PFSK-1 (cell line): ENCODE measurements at regions not wholly inside any gene's neighbourhood (a gene's known extent, or its start where the extent isn't known, plus 50 kb on each side); places are given as distances from the start of the nearest gene placed in this dataset.

Experiments used
- POLR2AphosphoS5 ChIP-seq: IDR thresholded peaks from 2 replicates; pipeline ENCODE4 v1.6.1; 2012; ENCODE audit warnings: low read depth, mild to moderate bottlenecking, control low read depth, low read length, moderate library complexity
- SIN3A ChIP-seq: IDR thresholded peaks from 2 replicates; pipeline ENCODE4 v1.6.1; 2012; ENCODE audit warnings: mild to moderate bottlenecking, low read length, moderate library complexity, borderline replicate concordance; ENCODE audit not compliant: insufficient read depth
- TAF1 ChIP-seq: IDR thresholded peaks from 2 replicates; pipeline ENCODE4 v1.6.1; 2012; ENCODE audit warnings: low read length, control low read depth, borderline replicate concordance; ENCODE audit not compliant: insufficient read depth
- TF ChIP-seq, protein P1 (sequence below), 2 experiments: IDR thresholded peaks; 2 replicates each; pipeline versions ENCODE4 v1.6.1 to v1.8.0; 2011 to 2012; ENCODE audit warnings: low read depth in 2 of 2, low read length in 2 of 2, control low read depth in 1 of 2, inconsistent platforms in 1 of 2, mild to moderate bottlenecking in 1 of 2, moderate library complexity in 1 of 2; ENCODE audit not compliant: insufficient read depth in 1 of 2

DNA sequence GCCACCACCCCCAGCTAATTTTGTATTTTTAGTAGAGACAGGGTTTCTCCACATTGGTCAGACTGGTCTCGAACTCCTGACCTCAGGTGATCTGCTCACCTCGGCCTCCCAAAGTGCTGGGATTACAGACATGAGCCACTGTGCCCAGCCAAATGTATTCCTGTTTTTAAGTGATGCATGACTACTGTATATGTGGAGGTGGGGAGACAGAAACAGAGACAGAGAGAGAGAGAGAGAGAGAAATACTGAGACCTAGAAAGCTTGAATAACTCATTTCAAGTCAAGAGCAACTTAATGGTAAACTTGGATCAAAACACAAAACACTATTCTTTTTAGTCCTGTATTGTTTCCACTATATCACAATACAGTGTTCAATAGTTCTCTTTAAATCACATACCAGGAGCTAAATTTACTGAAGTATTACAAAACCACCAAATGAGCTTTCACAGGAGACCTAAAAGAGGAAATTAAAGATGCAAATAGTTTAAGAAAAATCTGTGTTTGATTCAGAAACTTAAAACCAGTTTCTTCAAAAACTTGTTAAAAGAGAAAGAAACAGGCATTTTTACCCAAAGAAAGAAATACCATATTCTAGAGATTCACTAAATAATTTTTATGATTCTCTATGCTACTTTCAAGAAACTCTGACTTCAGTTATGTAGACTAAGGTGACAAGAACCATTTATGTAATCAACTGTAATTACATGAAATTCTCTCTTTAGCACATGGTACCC lies 188.7 kb downstream of the ETS1 start:
- TF ChIP-seq POLR2AphosphoS5: no peak
- no peak for TF ChIP-seq TAF1
- TF ChIP-seq, protein P1, sequence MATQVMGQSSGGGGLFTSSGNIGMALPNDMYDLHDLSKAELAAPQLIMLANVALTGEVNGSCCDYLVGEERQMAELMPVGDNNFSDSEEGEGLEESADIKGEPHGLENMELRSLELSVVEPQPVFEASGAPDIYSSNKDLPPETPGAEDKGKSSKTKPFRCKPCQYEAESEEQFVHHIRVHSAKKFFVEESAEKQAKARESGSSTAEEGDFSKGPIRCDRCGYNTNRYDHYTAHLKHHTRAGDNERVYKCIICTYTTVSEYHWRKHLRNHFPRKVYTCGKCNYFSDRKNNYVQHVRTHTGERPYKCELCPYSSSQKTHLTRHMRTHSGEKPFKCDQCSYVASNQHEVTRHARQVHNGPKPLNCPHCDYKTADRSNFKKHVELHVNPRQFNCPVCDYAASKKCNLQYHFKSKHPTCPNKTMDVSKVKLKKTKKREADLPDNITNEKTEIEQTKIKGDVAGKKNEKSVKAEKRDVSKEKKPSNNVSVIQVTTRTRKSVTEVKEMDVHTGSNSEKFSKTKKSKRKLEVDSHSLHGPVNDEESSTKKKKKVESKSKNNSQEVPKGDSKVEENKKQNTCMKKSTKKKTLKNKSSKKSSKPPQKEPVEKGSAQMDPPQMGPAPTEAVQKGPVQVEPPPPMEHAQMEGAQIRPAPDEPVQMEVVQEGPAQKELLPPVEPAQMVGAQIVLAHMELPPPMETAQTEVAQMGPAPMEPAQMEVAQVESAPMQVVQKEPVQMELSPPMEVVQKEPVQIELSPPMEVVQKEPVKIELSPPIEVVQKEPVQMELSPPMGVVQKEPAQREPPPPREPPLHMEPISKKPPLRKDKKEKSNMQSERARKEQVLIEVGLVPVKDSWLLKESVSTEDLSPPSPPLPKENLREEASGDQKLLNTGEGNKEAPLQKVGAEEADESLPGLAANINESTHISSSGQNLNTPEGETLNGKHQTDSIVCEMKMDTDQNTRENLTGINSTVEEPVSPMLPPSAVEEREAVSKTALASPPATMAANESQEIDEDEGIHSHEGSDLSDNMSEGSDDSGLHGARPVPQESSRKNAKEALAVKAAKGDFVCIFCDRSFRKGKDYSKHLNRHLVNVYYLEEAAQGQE (IDR thresholded peaks at IDR 0.05; ENCODE audit: insufficient read depth in 1 of 2, low read depth in 2 of 2, low read length in 2 of 2): no peak
- TF ChIP-seq SIN3A: no peak
